Endothelial cell of umbilical vein (primary cell): ENCODE measurements at regions not wholly inside any gene's neighbourhood (a gene's known extent, or its start where the extent isn't known, plus 50 kb on each side); places are given as distances from the start of the nearest gene placed in this dataset.

Experiments
- BruUV-seq: library from RNA; stranded (reverse); fragments of 400-500 nt; replicated peaks from 2 replicates; lab custom pipeline; 2021; lab: Mats Ljungman, UMichigan
- CTCF ChIA-PET: fragments of 300-600, 350-600 bp; sonication (Branson Sonifier 250); formaldehyde crosslinking; loops from one replicate; lab custom pipeline; 2021; ENCODE audit warnings: antibody characterized with exemption, inconsistent platforms; lab: Charles Lee
- POLR2A ChIA-PET: fragments of 300-600, 350-600 bp; sonication (Branson Sonifier 250); formaldehyde crosslinking; loops from one replicate; lab custom pipeline; 2021; ENCODE audit warnings: antibody characterized with exemption, inconsistent platforms; lab: Charles Lee
- DNase-seq: peaks from one replicate; pipeline ENCODE4 v3.0.0-alpha.2; 2011; ENCODE audit warnings: low read depth, low spot score
- FAIRE-seq: peaks from 2 replicates; lab custom pipeline; 2011; peaks lifted over from hg19 to GRCh38; lab: Jason Lieb, UNC
- H2AFZ ChIP-seq: 2 replicates; pipeline ENCODE4 v1.6.0; 2012; ENCODE audit warnings: low read depth, low read length, control low read depth, inconsistent platforms
- H3K27ac ChIP-seq: 2 replicates; pipeline ENCODE4 v1.5.1; 2011; ENCODE audit warnings: low read depth, mild to moderate bottlenecking, control low read depth, low read length, moderate library complexity; ENCODE audit not compliant: insufficient read depth
- H3K27me3 ChIP-seq, 2 experiments: 2 replicates each; pipeline versions ENCODE4 v1.6.0 to v1.6.1; 2011; ENCODE audit warnings: low read length in 2 of 2, mixed read lengths in 1 of 2; ENCODE audit not compliant: control insufficient read depth in 2 of 2, insufficient read depth in 2 of 2
- H3K36me3 ChIP-seq, 2 experiments: 2 replicates in 1 of 2; 3 replicates in 1 of 2; pipeline ENCODE4 v1.5.1; 2011; ENCODE audit warnings: low read length in 2 of 2, mild to moderate bottlenecking in 1 of 2, moderate library complexity in 1 of 2; ENCODE audit not compliant: control insufficient read depth in 2 of 2, insufficient read depth in 2 of 2; ENCODE audit errors: extremely low read depth in 1 of 2
- H3K4me1 ChIP-seq: 3 replicates; pipeline ENCODE4 v1.5.1; 2011; ENCODE audit warnings: mild to moderate bottlenecking, low read length; ENCODE audit not compliant: control insufficient read depth, insufficient read depth; ENCODE audit errors: extremely low read depth
- H3K4me2 ChIP-seq: 2 replicates; pipeline ENCODE4 v1.6.1; 2011; ENCODE audit warnings: low read length, control low read depth, mixed read lengths; ENCODE audit not compliant: insufficient read depth
- H3K4me3 ChIP-seq, 3 experiments: fragments of 200-600 bp in 1 of 3; sonication (generic), shearing (Covaris generic) in 1 of 3; replicated peaks in 1 of 3; 2 replicates each; pipeline ENCODE4 v1.5.1; 2011 to 2016; ENCODE audit warnings: control low read depth in 3 of 3, low read length in 3 of 3, mild to moderate bottlenecking in 2 of 3, inconsistent platforms in 1 of 3, low read depth in 1 of 3, moderate library complexity in 1 of 3; ENCODE audit not compliant: insufficient read depth in 1 of 3
- H3K79me2 ChIP-seq: 2 replicates; pipeline ENCODE4 v1.6.0; 2012; ENCODE audit warnings: low read length, inconsistent platforms; ENCODE audit not compliant: control insufficient read depth, insufficient read depth
- H3K9ac ChIP-seq: replicated peaks from 2 replicates; pipeline ENCODE3; 2011; ENCODE audit warnings: low read length, control low read depth; ENCODE audit not compliant: insufficient read depth; ENCODE audit errors: extremely low read depth
- H3K9me1 ChIP-seq: replicated peaks from 3 replicates; pipeline ENCODE4 v1.6.0; 2011; ENCODE audit warnings: mild to moderate bottlenecking, low read length; ENCODE audit not compliant: control insufficient read depth, insufficient read depth; ENCODE audit errors: extremely low read depth
- H3K9me3 ChIP-seq: replicated peaks from 2 replicates; pipeline ENCODE4 v1.5.1; 2012; ENCODE audit warnings: low read length, inconsistent platforms; ENCODE audit not compliant: control insufficient read depth, insufficient read depth
- H4K20me1 ChIP-seq: replicated peaks from 2 replicates; pipeline ENCODE3; 2011; ENCODE audit warnings: mild to moderate bottlenecking, low read length; ENCODE audit not compliant: control insufficient read depth, insufficient read depth; ENCODE audit errors: extremely low read depth
- EZH2 ChIP-seq: IDR thresholded peaks from 2 replicates; pipeline ENCODE4 v1.6.1; 2012; ENCODE audit warnings: borderline replicate concordance, low read depth, mild to moderate bottlenecking, moderate library complexity, low read length, inconsistent platforms; ENCODE audit not compliant: severe bottlenecking
- FOS ChIP-seq: IDR thresholded peaks from 2 replicates; pipeline ENCODE4 v1.6.1; 2011; ENCODE audit warnings: mild to moderate bottlenecking, low read length, moderate library complexity, borderline replicate concordance; ENCODE audit not compliant: insufficient read depth
- GATA2 ChIP-seq: IDR thresholded peaks from 2 replicates; pipeline ENCODE4 v1.7.0; 2011; ENCODE audit warnings: low read depth, mild to moderate bottlenecking, moderate library complexity, mixed read lengths, low read length; ENCODE audit not compliant: insufficient read length, insufficient read depth
- JUN ChIP-seq: IDR thresholded peaks from 2 replicates; pipeline ENCODE4 v1.6.1; 2011; ENCODE audit warnings: borderline replicate concordance, low read depth; ENCODE audit not compliant: insufficient read length, insufficient read depth
- MAX ChIP-seq: IDR thresholded peaks from 2 replicates; pipeline ENCODE4 v1.6.1; 2011; ENCODE audit not compliant: insufficient read depth, insufficient read length
- MYC ChIP-seq: IDR thresholded peaks from one replicate; pipeline ENCODE4 v1.6.1; 2011; ENCODE audit warnings: mild to moderate bottlenecking, low read depth, low read length
- POLR2A ChIP-seq: IDR thresholded peaks from 2 replicates; pipeline ENCODE4 v1.6.1; 2012; ENCODE audit warnings: low read depth, mild to moderate bottlenecking, control low read depth, low read length
- POLR2AphosphoS5 ChIP-seq: IDR thresholded peaks from 2 replicates; pipeline ENCODE4 v1.6.1; 2012; ENCODE audit warnings: low read depth, mild to moderate bottlenecking, control low read depth, low read length, moderate library complexity; ENCODE audit not compliant: insufficient read depth
- dilution Hi-C: fragments of 300-500 bp; cut with MboI; formaldehyde crosslinking; loops from one replicate; pipeline ENCODE4 v1.15.0; 2019; ENCODE audit warnings: low sequenced_read_pairs; ENCODE audit not compliant: extremely low pct_ligation_motif_present
- intact Hi-C: fragments of 100-400 bp; cut with micrococcal nuclease; formaldehyde crosslinking; loops from one replicate; pipeline ENCODE4 v1.10.0; 2022
- TF ChIP-seq, protein P1 (sequence below), 2 donors: IDR thresholded peaks; 1 replicate in 1 of 2; 2 replicates in 1 of 2; pipeline ENCODE4 v1.5.1; 2011; ENCODE audit warnings: low read length in 2 of 2, mild to moderate bottlenecking in 2 of 2, moderate library complexity in 2 of 2, control low read depth in 1 of 2, inconsistent platforms in 1 of 2, low read depth in 1 of 2; ENCODE audit not compliant: insufficient read depth in 1 of 2; ENCODE audit errors: extremely low read depth in 1 of 2

GRCh38 chr9:90724112-90724511, 77.5 kb upstream of the SYK start:
- no peak for FAIRE-seq
- no TSS peak for BruUV-seq

More at GRCh38 chr9:90724112-90724511, 77.5 kb upstream of the SYK start:
- no peaks in the 10 kb centered on the region for H3K36me3 ChIP-seq
- H3K27ac ChIP-seq = no peak overlapping the region
- H3K9me1 ChIP-seq = no peaks in the 10 kb centered on the region
- TF ChIP-seq EZH2 (no peak), JUN (no peak), MYC (no peak), POLR2A (no peak), FOS (no peak), MAX (no peak), POLR2AphosphoS5 (no peak), GATA2 (no peak)
- TF ChIP-seq, protein P1, sequence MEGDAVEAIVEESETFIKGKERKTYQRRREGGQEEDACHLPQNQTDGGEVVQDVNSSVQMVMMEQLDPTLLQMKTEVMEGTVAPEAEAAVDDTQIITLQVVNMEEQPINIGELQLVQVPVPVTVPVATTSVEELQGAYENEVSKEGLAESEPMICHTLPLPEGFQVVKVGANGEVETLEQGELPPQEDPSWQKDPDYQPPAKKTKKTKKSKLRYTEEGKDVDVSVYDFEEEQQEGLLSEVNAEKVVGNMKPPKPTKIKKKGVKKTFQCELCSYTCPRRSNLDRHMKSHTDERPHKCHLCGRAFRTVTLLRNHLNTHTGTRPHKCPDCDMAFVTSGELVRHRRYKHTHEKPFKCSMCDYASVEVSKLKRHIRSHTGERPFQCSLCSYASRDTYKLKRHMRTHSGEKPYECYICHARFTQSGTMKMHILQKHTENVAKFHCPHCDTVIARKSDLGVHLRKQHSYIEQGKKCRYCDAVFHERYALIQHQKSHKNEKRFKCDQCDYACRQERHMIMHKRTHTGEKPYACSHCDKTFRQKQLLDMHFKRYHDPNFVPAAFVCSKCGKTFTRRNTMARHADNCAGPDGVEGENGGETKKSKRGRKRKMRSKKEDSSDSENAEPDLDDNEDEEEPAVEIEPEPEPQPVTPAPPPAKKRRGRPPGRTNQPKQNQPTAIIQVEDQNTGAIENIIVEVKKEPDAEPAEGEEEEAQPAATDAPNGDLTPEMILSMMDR (IDR thresholded peaks at IDR 0.05; ENCODE audit: extremely low read depth in 1 of 2, insufficient read depth in 1 of 2, low read depth in 1 of 2, low read length in 2 of 2) = no peak
- H3K79me2 ChIP-seq = no peaks in the 10 kb centered on the region
- ChIA-PET CTCF (no interaction called here), POLR2A (no interaction called here)
- H3K4me3 ChIP-seq = no peak overlapping the region
- dilution Hi-C loops = no loop called here
- no peaks in the 10 kb centered on the region for H3K27me3 ChIP-seq
- H3K4me2 ChIP-seq = no peak overlapping the region
- H3K9me3 ChIP-seq = no peaks in the 10 kb centered on the region
- no peak overlapping the region for H3K9ac ChIP-seq
- no peak for DNase-seq
- no peaks in the 10 kb centered on the region for H4K20me1 ChIP-seq
- intact Hi-C loops = no loop called here
- no peak overlapping the region for H2AFZ ChIP-seq
- H3K4me1 ChIP-seq = no peaks in the 10 kb centered on the region
